ENCODE measurements at regions not wholly inside any gene's neighbourhood (a gene's known extent, or its start where the extent isn't known, plus 50 kb on each side); places are given as distances from the start of the nearest gene placed in this dataset.

DNA sequence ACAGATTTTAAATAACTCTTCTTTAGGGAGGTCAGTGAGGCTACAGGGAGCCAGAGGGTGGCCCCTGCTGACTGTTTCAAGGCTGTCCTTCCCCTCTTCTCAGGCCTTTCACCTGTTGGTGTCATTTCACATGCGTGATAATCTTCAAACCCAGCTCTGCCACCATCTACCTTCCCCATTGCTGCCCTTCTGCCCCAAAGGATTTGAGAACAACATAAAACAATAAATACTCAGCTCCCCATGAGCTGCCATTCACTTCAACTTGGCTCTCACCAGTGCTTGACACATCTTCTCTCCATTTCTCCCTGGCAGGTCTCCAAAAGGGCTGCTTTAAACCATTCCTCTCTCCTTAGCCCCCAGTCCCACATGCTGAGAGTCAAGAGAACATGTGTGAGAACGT, 75.5 kb upstream of the PALM2AKAP2 start:
- DNase-seq (ENCODE audit: low spot score) (no peak), ATAC-seq (ENCODE audit: low read depth) (no peak)
- Histone ChIP-seq H3K4me1 (ENCODE audit: insufficient read depth, poor library complexity, severe bottlenecking) (no peaks in the 10 kb centered on the region), H3K27me3 (ENCODE audit: insufficient read depth, poor library complexity, severe bottlenecking) (no peaks in the 10 kb centered on the region), H3K27ac (ENCODE audit: poor library complexity, severe bottlenecking) (no peak overlapping the region), H3K9me3 (ENCODE audit: severe bottlenecking) (no peaks in the 10 kb centered on the region), H3K36me3 (ENCODE audit: low read depth) (no peaks in the 10 kb centered on the region), H3K4me3 (ENCODE audit: severe bottlenecking) (no peak overlapping the region)
- TF ChIP-seq, protein P1, sequence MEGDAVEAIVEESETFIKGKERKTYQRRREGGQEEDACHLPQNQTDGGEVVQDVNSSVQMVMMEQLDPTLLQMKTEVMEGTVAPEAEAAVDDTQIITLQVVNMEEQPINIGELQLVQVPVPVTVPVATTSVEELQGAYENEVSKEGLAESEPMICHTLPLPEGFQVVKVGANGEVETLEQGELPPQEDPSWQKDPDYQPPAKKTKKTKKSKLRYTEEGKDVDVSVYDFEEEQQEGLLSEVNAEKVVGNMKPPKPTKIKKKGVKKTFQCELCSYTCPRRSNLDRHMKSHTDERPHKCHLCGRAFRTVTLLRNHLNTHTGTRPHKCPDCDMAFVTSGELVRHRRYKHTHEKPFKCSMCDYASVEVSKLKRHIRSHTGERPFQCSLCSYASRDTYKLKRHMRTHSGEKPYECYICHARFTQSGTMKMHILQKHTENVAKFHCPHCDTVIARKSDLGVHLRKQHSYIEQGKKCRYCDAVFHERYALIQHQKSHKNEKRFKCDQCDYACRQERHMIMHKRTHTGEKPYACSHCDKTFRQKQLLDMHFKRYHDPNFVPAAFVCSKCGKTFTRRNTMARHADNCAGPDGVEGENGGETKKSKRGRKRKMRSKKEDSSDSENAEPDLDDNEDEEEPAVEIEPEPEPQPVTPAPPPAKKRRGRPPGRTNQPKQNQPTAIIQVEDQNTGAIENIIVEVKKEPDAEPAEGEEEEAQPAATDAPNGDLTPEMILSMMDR (IDR thresholded peaks at IDR 0.05; ENCODE audit: poor library complexity, severe bottlenecking) = no peak

DNA sequence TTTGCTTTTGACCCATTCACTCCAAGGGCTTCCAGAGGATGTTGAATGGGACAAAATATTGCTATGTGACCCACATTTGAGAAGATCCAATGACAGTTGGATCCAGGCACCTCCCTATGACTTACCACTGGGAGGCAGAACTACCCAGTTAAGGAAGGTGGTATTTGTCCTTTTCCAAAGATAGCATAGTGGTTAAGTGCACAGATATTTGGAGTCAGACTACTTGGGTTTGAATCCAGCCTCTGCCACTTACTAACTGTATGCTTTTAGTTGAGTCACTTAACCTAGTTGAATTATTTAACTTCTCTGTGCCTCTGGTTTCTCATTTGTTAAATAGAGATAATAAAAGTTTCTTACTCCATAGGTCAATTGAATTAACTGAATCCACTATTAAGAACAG, 74.5 kb upstream of the PALM2AKAP2 start:
- DNase-seq (ENCODE audit: low spot score) (no peak), ATAC-seq (ENCODE audit: low read depth) (0 out of 3 replicates have a peak, but pooled peaks have one; percentile 41)
- no peak overlapping the region for H3K27ac ChIP-seq (ENCODE audit: poor library complexity, severe bottlenecking)
- TF ChIP-seq, protein P1 (IDR thresholded peaks at IDR 0.05; ENCODE audit: poor library complexity, severe bottlenecking) = peak; percentile 23
- no peak overlapping the region for H3K4me3 ChIP-seq (ENCODE audit: severe bottlenecking)
- H3K36me3 ChIP-seq (ENCODE audit: low read depth) = no peaks in the 10 kb centered on the region
- no peaks in the 10 kb centered on the region for H3K4me1 ChIP-seq (ENCODE audit: insufficient read depth, poor library complexity, severe bottlenecking)
- H3K9me3 ChIP-seq (ENCODE audit: severe bottlenecking) = no peaks in the 10 kb centered on the region
- H3K27me3 ChIP-seq (ENCODE audit: insufficient read depth, poor library complexity, severe bottlenecking) = no peaks in the 10 kb centered on the region

DNA sequence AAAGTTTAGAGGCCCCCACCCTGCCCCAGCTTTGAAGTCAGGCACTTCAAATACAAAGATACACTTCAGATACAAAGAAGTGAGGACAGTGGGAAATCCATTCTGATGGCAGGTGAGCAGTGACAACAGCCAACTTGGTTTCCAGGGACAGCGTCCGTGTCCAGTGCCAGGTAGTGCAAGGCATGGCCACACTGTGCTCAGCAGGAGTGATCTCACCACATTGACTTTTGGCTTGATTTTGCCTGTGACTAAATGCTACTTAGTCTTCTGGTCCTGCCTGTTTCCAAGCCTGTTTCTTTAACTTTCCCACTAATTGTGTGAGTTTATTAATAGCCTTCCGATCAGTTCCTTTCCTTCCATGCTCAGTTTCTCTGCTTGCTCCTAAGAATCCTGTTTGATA, 72.6 kb upstream of the PALM2AKAP2 start:
- DNase-seq (ENCODE audit: low spot score) = no peak
- Histone ChIP-seq H3K27me3 (ENCODE audit: insufficient read depth, poor library complexity, severe bottlenecking) (no peaks in the 10 kb centered on the region), H3K27ac (ENCODE audit: poor library complexity, severe bottlenecking) (no peak overlapping the region), H3K4me3 (ENCODE audit: severe bottlenecking) (no peak overlapping the region), H3K36me3 (ENCODE audit: low read depth) (no peaks in the 10 kb centered on the region), H3K4me1 (ENCODE audit: insufficient read depth, poor library complexity, severe bottlenecking) (no peaks in the 10 kb centered on the region), H3K9me3 (ENCODE audit: severe bottlenecking) (no peaks in the 10 kb centered on the region)
- TF ChIP-seq, protein P1 (IDR thresholded peaks at IDR 0.05; ENCODE audit: poor library complexity, severe bottlenecking) = no peak
- no peak for ATAC-seq (ENCODE audit: low read depth)

DNA sequence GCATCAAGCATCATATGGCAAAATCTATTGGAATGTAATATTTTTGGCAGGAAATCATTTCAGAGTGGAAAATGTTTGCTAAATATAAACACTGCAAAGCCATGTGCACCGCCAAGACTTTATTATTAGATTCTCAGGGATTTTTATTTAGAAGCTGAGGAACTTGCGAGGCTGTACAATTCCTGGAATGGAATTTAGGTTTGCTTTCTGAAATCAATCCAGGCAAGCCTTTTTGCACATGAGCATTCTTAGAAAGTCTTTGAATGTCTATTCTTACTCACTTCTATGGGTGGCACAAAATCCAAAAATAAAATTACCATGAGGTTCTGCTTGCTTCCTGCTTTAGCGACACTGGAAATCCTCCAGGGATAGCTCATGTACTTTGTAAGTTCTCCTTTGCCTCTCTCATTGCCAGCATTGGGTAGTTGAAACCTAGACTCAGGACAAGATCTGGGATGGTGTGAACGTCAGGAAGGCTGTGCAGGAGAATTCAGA, 71.5 kb upstream of the PALM2AKAP2 start:
- Histone ChIP-seq H3K9me3 (ENCODE audit: severe bottlenecking) (no peaks in the 10 kb centered on the region), H3K4me1 (ENCODE audit: insufficient read depth, poor library complexity, severe bottlenecking) (no peaks in the 10 kb centered on the region), H3K4me3 (ENCODE audit: severe bottlenecking) (no peak overlapping the region), H3K36me3 (ENCODE audit: low read depth) (no peaks in the 10 kb centered on the region), H3K27ac (ENCODE audit: poor library complexity, severe bottlenecking) (no peak overlapping the region), H3K27me3 (ENCODE audit: insufficient read depth, poor library complexity, severe bottlenecking) (no peaks in the 10 kb centered on the region)
- no peak for ATAC-seq (ENCODE audit: low read depth)
- TF ChIP-seq, protein P1 (IDR thresholded peaks at IDR 0.05; ENCODE audit: poor library complexity, severe bottlenecking) = no peak
- no peak for DNase-seq (ENCODE audit: low spot score)

DNA sequence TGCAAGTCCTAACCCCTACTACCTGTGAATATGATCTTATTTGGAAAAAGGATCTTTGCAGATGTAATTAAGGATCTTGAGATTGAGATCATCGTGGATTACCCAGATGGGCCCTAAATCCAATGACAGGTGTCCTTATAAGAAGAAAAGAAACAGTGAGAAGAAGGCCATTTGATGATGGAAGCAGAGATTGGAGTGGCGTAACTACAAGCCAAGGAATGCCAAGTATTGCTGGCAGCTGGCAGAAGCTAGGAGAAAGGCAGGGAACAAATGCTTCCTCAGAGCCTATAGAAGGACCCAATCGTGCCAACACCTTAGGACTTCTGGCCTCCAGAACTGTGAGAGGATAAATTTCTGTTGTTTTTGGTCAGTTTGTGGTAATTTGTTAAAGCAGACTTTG, 70.1 kb upstream of the PALM2AKAP2 start:
- TF ChIP-seq, protein P1 (IDR thresholded peaks at IDR 0.05; ENCODE audit: poor library complexity, severe bottlenecking) = no peak
- no peak for DNase-seq (ENCODE audit: low spot score)
- Histone ChIP-seq H3K9me3 (ENCODE audit: severe bottlenecking) (no peaks in the 10 kb centered on the region), H3K27ac (ENCODE audit: poor library complexity, severe bottlenecking) (no peak overlapping the region), H3K4me3 (ENCODE audit: severe bottlenecking) (no peak overlapping the region), H3K36me3 (ENCODE audit: low read depth) (no peaks in the 10 kb centered on the region), H3K4me1 (ENCODE audit: insufficient read depth, poor library complexity, severe bottlenecking) (no peaks in the 10 kb centered on the region), H3K27me3 (ENCODE audit: insufficient read depth, poor library complexity, severe bottlenecking) (no peaks in the 10 kb centered on the region)
- ATAC-seq (ENCODE audit: low read depth) = no peak
